NCI-H1694 treated with DMSO at 0.1 percent for 48 hours (cell line): ENCODE measurements at regions not wholly inside any gene's neighbourhood (a gene's known extent, or its start where the extent isn't known, plus 50 kb on each side); places are given as distances from the start of the nearest gene placed in this dataset.

Experiments
- DNase-seq: peaks from one replicate; lab custom pipeline; 2025; lab: John Stamatoyannopoulos, UW

- DNase-seq = no peak
Observed at GRCh38 chr12:123100882-123101281, 50.0 kb downstream of the PITPNM2 start.

GRCh38 chr12:123100450-123100849 lies 50.4 kb downstream of the PITPNM2 start:
- DNase-seq = no peak

- peak; percentile 77 for DNase-seq
Observed at GRCh38 chr12:123099560-123100192, 51.2 kb downstream of the PITPNM2 start.

- DNase-seq = no peak
Observed at GRCh38 chr12:123098780-123099179, 52.1 kb downstream of the PITPNM2 start.

- DNase-seq = peak; percentile 62
Observed at GRCh38 chr12:123097561-123098084, 53.3 kb downstream of the PITPNM2 start.

GRCh38 chr12:123096741-123097140 lies 54.1 kb downstream of the PITPNM2 start:
- DNase-seq = peak; percentile 15

GRCh38 chr12:123096182-123096581 lies 54.7 kb downstream of the PITPNM2 start:
- DNase-seq = no peak

GRCh38 chr12:123095078-123095881 lies 55.6 kb downstream of the PITPNM2 start:
- no peak for DNase-seq

- no peak for DNase-seq
Observed at GRCh38 chr12:123094349-123095077, 56.4 kb downstream of the PITPNM2 start.

GRCh38 chr12:123092866-123093265 lies 58.0 kb downstream of the PITPNM2 start:
- DNase-seq = no peak

GRCh38 chr12:123091230-123092150 lies 59.4 kb downstream of the PITPNM2 start:
- DNase-seq = no peak

- DNase-seq = no peak
Observed at GRCh38 chr12:123089631-123090353, 61.1 kb downstream of the PITPNM2 start.

- no peak for DNase-seq
Observed at GRCh38 chr12:123089140-123089539, 61.8 kb downstream of the PITPNM2 start.

- no peak for DNase-seq
Observed at GRCh38 chr12:123085730-123086487, 65.0 kb downstream of the PITPNM2 start.

- DNase-seq = no peak
Observed at GRCh38 chr12:123085066-123085465, 65.8 kb downstream of the PITPNM2 start.

GRCh38 chr12:123083661-123084571 lies 67.0 kb downstream of the PITPNM2 start:
- no peak for DNase-seq

- DNase-seq = no peak
Observed at GRCh38 chr12:123080634-123081033, 70.3 kb downstream of the PITPNM2 start.

GRCh38 chr12:123078531-123079155 lies 72.2 kb downstream of the PITPNM2 start:
- DNase-seq = no peak

GRCh38 chr12:123078120-123078465 lies 72.8 kb downstream of the PITPNM2 start:
- peak; percentile 50 for DNase-seq
